ENCODE measurements at regions not wholly inside any gene's neighbourhood (a gene's known extent, or its start where the extent isn't known, plus 50 kb on each side); places are given as distances from the start of the nearest gene placed in this dataset.

DNA sequence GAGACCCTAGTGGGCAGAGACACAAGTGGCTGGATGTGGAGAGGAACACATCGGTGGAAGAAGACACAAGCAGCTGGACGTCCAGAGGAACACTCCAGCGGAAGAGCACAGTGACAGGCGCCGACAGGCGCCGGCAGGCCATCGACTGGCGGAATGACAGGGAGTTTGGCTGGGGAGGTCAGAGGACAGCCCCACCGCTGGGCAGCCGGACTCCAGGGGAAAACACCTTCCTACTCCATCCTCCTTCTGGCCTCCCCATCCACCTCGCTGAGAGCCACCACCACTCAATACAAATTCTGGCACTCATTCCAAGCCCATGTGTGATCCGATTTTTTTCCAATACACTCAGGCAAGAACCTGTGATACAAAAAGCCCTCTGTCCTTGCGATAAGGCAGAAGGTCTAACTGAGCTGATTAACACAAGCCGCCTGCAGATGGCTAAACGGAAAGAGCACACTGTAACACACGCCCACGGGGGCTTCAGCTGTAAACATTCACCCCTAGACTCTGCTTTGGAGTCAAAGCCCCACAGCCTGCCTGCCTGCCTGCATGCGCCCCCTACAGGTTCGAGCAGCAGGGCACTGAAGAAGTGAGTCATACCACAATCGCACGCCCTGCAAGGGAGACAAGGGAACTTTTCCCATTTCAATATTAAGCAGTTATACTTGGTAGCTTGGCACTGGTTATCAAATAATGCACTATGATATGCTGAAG is 50.2 kb upstream of the LRP1B start:
- peaks cover 3% of the 10 kb centered on the region for H3K4me1 ChIP-seq (ENCODE audit: control insufficient read depth, low read depth, low read length)
- no peak overlapping the region for H3K9ac ChIP-seq (ENCODE audit: low read length)
- H3K9me3 ChIP-seq (ENCODE audit: control insufficient read depth, low read depth, low read length): no peaks in the 10 kb centered on the region
- H3K27me3 ChIP-seq (ENCODE audit: control insufficient read depth, insufficient read depth, low read length): no peaks in the 10 kb centered on the region
- no peak overlapping the region for H3K4me3 ChIP-seq (ENCODE audit: low read length)
- no peaks in the 10 kb centered on the region for H3K36me3 ChIP-seq (ENCODE audit: control insufficient read depth, low read depth, low read length)
- H3K27ac ChIP-seq (ENCODE audit: low read length): no peak overlapping the region

All from iPS-18a (cell line).